ENCODE measurements at regions not wholly inside any gene's neighbourhood (a gene's known extent, or its start where the extent isn't known, plus 50 kb on each side); places are given as distances from the start of the nearest gene placed in this dataset.

GRCh38 chr2:156867201-156867600 is 390.3 kb upstream of the GALNT5 start:
- Histone ChIP-seq H3K4me2 (ENCODE audit: extremely low read depth, insufficient read depth, low read length) (no peak overlapping the region), H3K27ac (ENCODE audit: insufficient read depth, low read length) (no peak overlapping the region), H3K9ac (ENCODE audit: insufficient read depth, low read length) (no peak overlapping the region), H3K4me1 (ENCODE audit: control insufficient read depth, extremely low read depth, insufficient read depth, low read length) (no peaks in the 10 kb centered on the region), H3K4me3 (replicated peaks in 1 of 4; ENCODE audit: control extremely low read depth in 1 of 4, insufficient read depth in 1 of 4, low read depth in 3 of 4, low read length in 4 of 4) (no peak overlapping the region), H2AFZ (ENCODE audit: low read length) (no peak overlapping the region), H4K20me1 (ENCODE audit: control insufficient read depth, extremely low read depth, insufficient read depth, low read length) (no peaks in the 10 kb centered on the region), H3K27me3 (ENCODE audit: control insufficient read depth, insufficient read depth, low read length) (no peaks in the 10 kb centered on the region), H3K36me3 (ENCODE audit: control insufficient read depth, insufficient read depth, low read length) (no peaks in the 10 kb centered on the region), H3K79me2 (ENCODE audit: control insufficient read depth, insufficient read depth, low read length) (no peaks in the 10 kb centered on the region), H3K9me3 (ENCODE audit: control insufficient read depth, insufficient read depth, low read depth, low read length) (no peaks in the 10 kb centered on the region)
- DNase-seq (ENCODE audit: low read depth in 2 of 2) = peak in 1 of 2 donors; percentile 55
- TF ChIP-seq, protein P1, sequence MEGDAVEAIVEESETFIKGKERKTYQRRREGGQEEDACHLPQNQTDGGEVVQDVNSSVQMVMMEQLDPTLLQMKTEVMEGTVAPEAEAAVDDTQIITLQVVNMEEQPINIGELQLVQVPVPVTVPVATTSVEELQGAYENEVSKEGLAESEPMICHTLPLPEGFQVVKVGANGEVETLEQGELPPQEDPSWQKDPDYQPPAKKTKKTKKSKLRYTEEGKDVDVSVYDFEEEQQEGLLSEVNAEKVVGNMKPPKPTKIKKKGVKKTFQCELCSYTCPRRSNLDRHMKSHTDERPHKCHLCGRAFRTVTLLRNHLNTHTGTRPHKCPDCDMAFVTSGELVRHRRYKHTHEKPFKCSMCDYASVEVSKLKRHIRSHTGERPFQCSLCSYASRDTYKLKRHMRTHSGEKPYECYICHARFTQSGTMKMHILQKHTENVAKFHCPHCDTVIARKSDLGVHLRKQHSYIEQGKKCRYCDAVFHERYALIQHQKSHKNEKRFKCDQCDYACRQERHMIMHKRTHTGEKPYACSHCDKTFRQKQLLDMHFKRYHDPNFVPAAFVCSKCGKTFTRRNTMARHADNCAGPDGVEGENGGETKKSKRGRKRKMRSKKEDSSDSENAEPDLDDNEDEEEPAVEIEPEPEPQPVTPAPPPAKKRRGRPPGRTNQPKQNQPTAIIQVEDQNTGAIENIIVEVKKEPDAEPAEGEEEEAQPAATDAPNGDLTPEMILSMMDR (conservative IDR thresholded peaks at IDR 0.05 in 1 of 2, IDR thresholded peaks at IDR 0.05 in 1 of 2; ENCODE audit: low read depth in 1 of 2, low read length in 2 of 2) = no peak

GRCh38 chr2:156874707-156875106 is 382.8 kb upstream of the GALNT5 start:
- no peak overlapping the region for H3K4me2 ChIP-seq (ENCODE audit: extremely low read depth, insufficient read depth, low read length)
- H2AFZ ChIP-seq (ENCODE audit: low read length) = no peak overlapping the region
- H3K4me1 ChIP-seq (ENCODE audit: control insufficient read depth, extremely low read depth, insufficient read depth, low read length) = no peaks in the 10 kb centered on the region
- H4K20me1 ChIP-seq (ENCODE audit: control insufficient read depth, extremely low read depth, insufficient read depth, low read length) = no peaks in the 10 kb centered on the region
- H3K27me3 ChIP-seq (ENCODE audit: control insufficient read depth, insufficient read depth, low read length) = no peaks in the 10 kb centered on the region
- H3K27ac ChIP-seq (ENCODE audit: insufficient read depth, low read length) = no peak overlapping the region
- no peak for DNase-seq (ENCODE audit: low read depth in 2 of 2)
- no peaks in the 10 kb centered on the region for H3K9me3 ChIP-seq (ENCODE audit: control insufficient read depth, insufficient read depth, low read depth, low read length)
- H3K9ac ChIP-seq (ENCODE audit: insufficient read depth, low read length) = no peak overlapping the region
- H3K4me3 ChIP-seq (replicated peaks in 1 of 4; ENCODE audit: control extremely low read depth in 1 of 4, insufficient read depth in 1 of 4, low read depth in 3 of 4, low read length in 4 of 4) = no peak overlapping the region
- TF ChIP-seq, protein P1 (conservative IDR thresholded peaks at IDR 0.05 in 1 of 2, IDR thresholded peaks at IDR 0.05 in 1 of 2; ENCODE audit: low read depth in 1 of 2, low read length in 2 of 2) = no peak
- no peak for TF ChIP-seq EZH2 (IDR thresholded peaks at IDR 0.05; ENCODE audit: low read length, missing control alignments)
- no peaks in the 10 kb centered on the region for H3K79me2 ChIP-seq (ENCODE audit: control insufficient read depth, insufficient read depth, low read length)
- H3K36me3 ChIP-seq (ENCODE audit: control insufficient read depth, insufficient read depth, low read length) = no peaks in the 10 kb centered on the region

GRCh38 chr2:156883804-156884203 is 373.7 kb upstream of the GALNT5 start:
- no peaks in the 10 kb centered on the region for H3K4me1 ChIP-seq (ENCODE audit: control insufficient read depth, extremely low read depth, insufficient read depth, low read length)
- no peaks in the 10 kb centered on the region for H3K79me2 ChIP-seq (ENCODE audit: control insufficient read depth, insufficient read depth, low read length)
- no peaks in the 10 kb centered on the region for H3K36me3 ChIP-seq (ENCODE audit: control insufficient read depth, insufficient read depth, low read length)
- TF ChIP-seq EZH2 (IDR thresholded peaks at IDR 0.05; ENCODE audit: low read length, missing control alignments) = no peak
- TF ChIP-seq, protein P1 (conservative IDR thresholded peaks at IDR 0.05 in 1 of 2, IDR thresholded peaks at IDR 0.05 in 1 of 2; ENCODE audit: low read depth in 1 of 2, low read length in 2 of 2) = no peak
- no peak overlapping the region for H3K4me2 ChIP-seq (ENCODE audit: extremely low read depth, insufficient read depth, low read length)
- peak; percentile 27 to 38 for DNase-seq (ENCODE audit: low read depth in 2 of 2)
- no peaks in the 10 kb centered on the region for H4K20me1 ChIP-seq (ENCODE audit: control insufficient read depth, extremely low read depth, insufficient read depth, low read length)
- H3K27ac ChIP-seq (ENCODE audit: insufficient read depth, low read length) = no peak overlapping the region
- no peak overlapping the region for H2AFZ ChIP-seq (ENCODE audit: low read length)
- H3K4me3 ChIP-seq (replicated peaks in 1 of 4; ENCODE audit: control extremely low read depth in 1 of 4, insufficient read depth in 1 of 4, low read depth in 3 of 4, low read length in 4 of 4) = no peak overlapping the region
- no peaks in the 10 kb centered on the region for H3K27me3 ChIP-seq (ENCODE audit: control insufficient read depth, insufficient read depth, low read length)
- H3K9ac ChIP-seq (ENCODE audit: insufficient read depth, low read length) = no peak overlapping the region
- no peaks in the 10 kb centered on the region for H3K9me3 ChIP-seq (ENCODE audit: control insufficient read depth, insufficient read depth, low read depth, low read length)

Data from fibroblast of lung (primary cell).